GM23338 (cell line): ENCODE measurements at regions not wholly inside any gene's neighbourhood (a gene's known extent, or its start where the extent isn't known, plus 50 kb on each side); places are given as distances from the start of the nearest gene placed in this dataset.

Experiments used
- EZH2 ChIP-seq: fragments of 200-600 bp; sonication (generic); IDR thresholded peaks from one replicate; pipeline ENCODE4 v1.8.0; 2017; ENCODE audit warnings: antibody characterized with exemption, mild to moderate bottlenecking, low read depth; ENCODE audit not compliant: unreplicated experiment
- EZH2phosphoT487 ChIP-seq: fragments of 200-600 bp; sonication (generic); IDR thresholded peaks from one replicate; pipeline ENCODE4 v1.8.1; 2018; ENCODE audit warnings: antibody characterized with exemption; ENCODE audit not compliant: unreplicated experiment
- TF ChIP-seq, protein P1 (sequence below), 2 experiments: fragments of 200-600 bp in 1 of 2; sonication (generic) in 1 of 2; conservative IDR thresholded peaks; 2 replicates each; pipeline versions ENCODE4 v1.5.1 to v1.6.1; 2016 to 2017; ENCODE audit warnings: antibody characterized with exemption in 2 of 2, low read depth in 2 of 2, mild to moderate bottlenecking in 2 of 2, moderate library complexity in 1 of 2
- TF ChIP-seq, protein P2 (sequence below): IDR thresholded peaks from one replicate; pipeline ENCODE4 v1.6.1; 2018; ENCODE audit warnings: antibody characterized with exemption; ENCODE audit not compliant: unreplicated experiment

DNA sequence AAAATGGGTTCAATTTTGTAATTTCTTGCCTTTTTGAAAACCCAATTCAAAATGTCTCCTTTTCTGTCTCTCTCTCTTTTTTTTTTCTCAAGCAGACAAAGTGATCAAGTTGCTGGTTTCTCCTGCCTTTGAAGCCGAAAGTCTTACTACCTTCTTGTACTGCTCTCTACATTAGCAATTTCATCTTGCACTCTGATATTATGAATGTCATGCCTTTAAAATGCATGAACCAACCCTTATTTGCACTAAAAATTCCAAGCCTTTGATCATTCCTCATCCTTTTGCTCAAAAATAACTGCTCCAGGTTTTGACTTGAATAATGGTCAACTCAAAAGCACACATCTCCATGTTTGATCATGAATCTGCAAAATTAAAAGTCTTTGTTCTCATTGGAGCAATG is 125.2 kb downstream of the CETN3 start:
- TF ChIP-seq, protein P1, sequence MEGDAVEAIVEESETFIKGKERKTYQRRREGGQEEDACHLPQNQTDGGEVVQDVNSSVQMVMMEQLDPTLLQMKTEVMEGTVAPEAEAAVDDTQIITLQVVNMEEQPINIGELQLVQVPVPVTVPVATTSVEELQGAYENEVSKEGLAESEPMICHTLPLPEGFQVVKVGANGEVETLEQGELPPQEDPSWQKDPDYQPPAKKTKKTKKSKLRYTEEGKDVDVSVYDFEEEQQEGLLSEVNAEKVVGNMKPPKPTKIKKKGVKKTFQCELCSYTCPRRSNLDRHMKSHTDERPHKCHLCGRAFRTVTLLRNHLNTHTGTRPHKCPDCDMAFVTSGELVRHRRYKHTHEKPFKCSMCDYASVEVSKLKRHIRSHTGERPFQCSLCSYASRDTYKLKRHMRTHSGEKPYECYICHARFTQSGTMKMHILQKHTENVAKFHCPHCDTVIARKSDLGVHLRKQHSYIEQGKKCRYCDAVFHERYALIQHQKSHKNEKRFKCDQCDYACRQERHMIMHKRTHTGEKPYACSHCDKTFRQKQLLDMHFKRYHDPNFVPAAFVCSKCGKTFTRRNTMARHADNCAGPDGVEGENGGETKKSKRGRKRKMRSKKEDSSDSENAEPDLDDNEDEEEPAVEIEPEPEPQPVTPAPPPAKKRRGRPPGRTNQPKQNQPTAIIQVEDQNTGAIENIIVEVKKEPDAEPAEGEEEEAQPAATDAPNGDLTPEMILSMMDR (conservative IDR thresholded peaks at IDR 0.05; ENCODE audit: low read depth in 2 of 2): no peak
- TF ChIP-seq EZH2phosphoT487 (no peak), EZH2 (no peak)
- TF ChIP-seq, protein P2, sequence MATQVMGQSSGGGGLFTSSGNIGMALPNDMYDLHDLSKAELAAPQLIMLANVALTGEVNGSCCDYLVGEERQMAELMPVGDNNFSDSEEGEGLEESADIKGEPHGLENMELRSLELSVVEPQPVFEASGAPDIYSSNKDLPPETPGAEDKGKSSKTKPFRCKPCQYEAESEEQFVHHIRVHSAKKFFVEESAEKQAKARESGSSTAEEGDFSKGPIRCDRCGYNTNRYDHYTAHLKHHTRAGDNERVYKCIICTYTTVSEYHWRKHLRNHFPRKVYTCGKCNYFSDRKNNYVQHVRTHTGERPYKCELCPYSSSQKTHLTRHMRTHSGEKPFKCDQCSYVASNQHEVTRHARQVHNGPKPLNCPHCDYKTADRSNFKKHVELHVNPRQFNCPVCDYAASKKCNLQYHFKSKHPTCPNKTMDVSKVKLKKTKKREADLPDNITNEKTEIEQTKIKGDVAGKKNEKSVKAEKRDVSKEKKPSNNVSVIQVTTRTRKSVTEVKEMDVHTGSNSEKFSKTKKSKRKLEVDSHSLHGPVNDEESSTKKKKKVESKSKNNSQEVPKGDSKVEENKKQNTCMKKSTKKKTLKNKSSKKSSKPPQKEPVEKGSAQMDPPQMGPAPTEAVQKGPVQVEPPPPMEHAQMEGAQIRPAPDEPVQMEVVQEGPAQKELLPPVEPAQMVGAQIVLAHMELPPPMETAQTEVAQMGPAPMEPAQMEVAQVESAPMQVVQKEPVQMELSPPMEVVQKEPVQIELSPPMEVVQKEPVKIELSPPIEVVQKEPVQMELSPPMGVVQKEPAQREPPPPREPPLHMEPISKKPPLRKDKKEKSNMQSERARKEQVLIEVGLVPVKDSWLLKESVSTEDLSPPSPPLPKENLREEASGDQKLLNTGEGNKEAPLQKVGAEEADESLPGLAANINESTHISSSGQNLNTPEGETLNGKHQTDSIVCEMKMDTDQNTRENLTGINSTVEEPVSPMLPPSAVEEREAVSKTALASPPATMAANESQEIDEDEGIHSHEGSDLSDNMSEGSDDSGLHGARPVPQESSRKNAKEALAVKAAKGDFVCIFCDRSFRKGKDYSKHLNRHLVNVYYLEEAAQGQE: no peak
